ENCODE measurements at regions not wholly inside any gene's neighbourhood (a gene's known extent, or its start where the extent isn't known, plus 50 kb on each side); places are given as distances from the start of the nearest gene placed in this dataset.

DNA sequence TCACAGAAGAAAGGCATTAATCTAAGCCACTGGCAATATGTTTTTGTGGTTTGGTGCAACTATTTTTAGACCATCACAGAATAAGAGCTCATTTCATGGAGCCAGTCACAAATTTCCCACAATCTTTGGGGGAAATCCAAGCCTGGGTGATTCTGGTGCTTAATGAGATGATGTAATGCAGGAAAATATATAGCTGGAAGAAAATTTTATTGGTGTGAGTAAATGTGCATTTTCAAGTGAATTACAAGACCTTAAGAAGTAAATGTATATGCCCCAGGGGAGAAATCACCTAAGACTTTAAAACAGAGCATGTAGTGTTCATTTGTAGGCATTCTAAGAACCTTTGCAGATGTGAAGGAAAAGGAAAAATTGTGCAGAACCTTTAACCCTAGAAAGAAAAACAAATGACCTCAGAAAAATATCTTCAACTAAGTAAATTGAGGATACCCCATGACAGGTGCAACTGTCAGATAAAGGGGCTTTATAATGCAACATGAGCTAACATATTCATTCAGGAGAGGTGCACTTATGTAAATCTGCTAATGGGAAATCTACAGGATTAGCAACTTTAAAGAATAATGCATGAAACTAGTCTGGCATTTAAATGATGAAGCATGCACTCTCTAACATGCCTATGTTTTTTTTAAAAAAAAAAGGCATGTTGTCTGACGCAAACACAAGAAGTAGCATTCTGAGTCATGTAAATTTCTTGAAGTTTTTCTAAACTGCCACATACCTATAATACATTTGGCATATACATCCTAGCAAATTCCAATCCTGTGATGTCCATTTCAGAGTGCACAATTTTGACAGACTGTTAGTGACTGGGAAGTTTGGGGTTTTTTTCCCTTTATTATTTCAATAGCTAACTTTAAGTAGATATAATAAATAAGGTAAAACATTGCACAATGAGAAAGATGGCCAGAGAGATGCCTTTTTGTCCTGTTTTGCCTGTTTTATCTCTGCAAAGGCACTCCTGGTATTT is 105.1 kb downstream of the MEX3B start:
- TF ChIP-seq REST (IDR thresholded peaks at IDR 0.05; ENCODE audit: insufficient read depth in 1 of 2, low read depth in 2 of 2, low read length in 2 of 2) = no peak
- no peak for TF ChIP-seq POLR2AphosphoS5 (IDR thresholded peaks at IDR 0.05; ENCODE audit: low read depth, low read length)
- no peak for TF ChIP-seq TAF1 (IDR thresholded peaks at IDR 0.05; ENCODE audit: borderline replicate concordance, insufficient read depth, low read length)
- no peak for TF ChIP-seq FOXP2 (optimal IDR thresholded peaks at IDR 0.05; ENCODE audit: borderline replicate concordance, extremely low read depth, extremely low read length, insufficient read depth)
- no peak for TF ChIP-seq SIN3A (IDR thresholded peaks at IDR 0.05; ENCODE audit: borderline replicate concordance, insufficient read depth, low read length)

- no peak for TF ChIP-seq FOXP2 (optimal IDR thresholded peaks at IDR 0.05; ENCODE audit: borderline replicate concordance, extremely low read depth, extremely low read length, insufficient read depth)
Measured at GRCh38 chr15:81939604-81940440, 106.0 kb downstream of the MEX3B start.

DNA sequence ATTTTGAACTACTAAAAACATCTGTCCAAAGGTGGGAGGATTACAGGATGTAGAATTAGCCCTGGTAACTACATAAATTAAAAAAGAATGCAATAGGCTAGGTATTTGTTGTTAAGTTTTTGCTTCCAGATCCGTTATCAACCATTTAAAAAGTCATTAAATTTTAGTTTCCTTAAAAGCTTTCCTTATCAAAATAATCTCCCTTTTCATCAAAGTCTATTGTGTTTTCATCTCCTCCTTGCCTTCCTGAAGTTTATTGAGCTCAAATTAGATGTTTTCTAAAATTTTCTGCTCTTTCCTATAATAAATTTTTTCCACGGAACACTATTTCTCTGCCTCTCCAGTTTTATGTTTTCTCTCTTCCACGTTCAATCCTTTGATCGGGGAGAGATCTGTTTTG is 108.6 kb downstream of the MEX3B start:
- no peak for TF ChIP-seq POLR2AphosphoS5 (IDR thresholded peaks at IDR 0.05; ENCODE audit: low read depth, low read length)
- no peak for TF ChIP-seq SIN3A (IDR thresholded peaks at IDR 0.05; ENCODE audit: borderline replicate concordance, insufficient read depth, low read length)
- TF ChIP-seq TAF1 (IDR thresholded peaks at IDR 0.05; ENCODE audit: borderline replicate concordance, insufficient read depth, low read length) = no peak
- TF ChIP-seq FOXP2 (optimal IDR thresholded peaks at IDR 0.05; ENCODE audit: borderline replicate concordance, extremely low read depth, extremely low read length, insufficient read depth) = no peak
- TF ChIP-seq REST (IDR thresholded peaks at IDR 0.05; ENCODE audit: insufficient read depth in 1 of 2, low read depth in 2 of 2, low read length in 2 of 2) = no peak

- no peak for TF ChIP-seq REST (IDR thresholded peaks at IDR 0.05; ENCODE audit: insufficient read depth in 1 of 2, low read depth in 2 of 2, low read length in 2 of 2)
- TF ChIP-seq FOXP2 (optimal IDR thresholded peaks at IDR 0.05; ENCODE audit: borderline replicate concordance, extremely low read depth, extremely low read length, insufficient read depth) = no peak
- TF ChIP-seq POLR2AphosphoS5 (IDR thresholded peaks at IDR 0.05; ENCODE audit: low read depth, low read length) = no peak
- TF ChIP-seq TAF1 (IDR thresholded peaks at IDR 0.05; ENCODE audit: borderline replicate concordance, insufficient read depth, low read length) = no peak
- TF ChIP-seq SIN3A (IDR thresholded peaks at IDR 0.05; ENCODE audit: borderline replicate concordance, insufficient read depth, low read length) = no peak
Measured at GRCh38 chr15:81930582-81931369, 115.0 kb downstream of the MEX3B start.

DNA sequence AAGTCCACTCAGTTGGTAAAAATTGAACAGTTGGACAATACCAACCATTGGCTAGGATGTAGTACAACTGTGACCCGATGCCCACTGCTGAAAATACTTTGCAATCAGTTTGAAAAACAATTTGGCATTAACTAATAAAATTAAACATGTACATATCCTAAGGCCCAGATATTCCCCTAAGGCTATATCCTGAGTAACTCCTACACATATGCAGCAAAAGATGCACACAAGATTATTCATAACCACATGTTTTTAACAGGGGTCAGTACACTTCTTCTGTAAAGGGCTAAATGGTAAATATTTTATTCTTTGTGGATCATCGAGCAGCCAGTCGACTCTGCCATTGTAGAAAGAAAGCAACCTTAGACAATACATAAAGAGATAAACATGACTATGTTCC is 116.3 kb downstream of the MEX3B start:
- TF ChIP-seq SIN3A (IDR thresholded peaks at IDR 0.05; ENCODE audit: borderline replicate concordance, insufficient read depth, low read length) (no peak), POLR2AphosphoS5 (IDR thresholded peaks at IDR 0.05; ENCODE audit: low read depth, low read length) (no peak), TAF1 (IDR thresholded peaks at IDR 0.05; ENCODE audit: borderline replicate concordance, insufficient read depth, low read length) (no peak)

Measured in PFSK-1 (cell line).